Choroid plexus epithelial cell (primary cell): ENCODE measurements at regions not wholly inside any gene's neighbourhood (a gene's known extent, or its start where the extent isn't known, plus 50 kb on each side); places are given as distances from the start of the nearest gene placed in this dataset.

Experiments
- DNase-seq: peaks from one replicate; pipeline ENCODE4 v3.0.0-alpha.2; 2010; ENCODE audit warnings: low read depth
- H3K4me3 ChIP-seq: 2 replicates; pipeline ENCODE4 v1.5.1; 2011; ENCODE audit warnings: low read depth, mild to moderate bottlenecking, control low read depth, low read length, moderate library complexity
- CTCF ChIP-seq: conservative IDR thresholded peaks from 2 replicates; pipeline ENCODE4 v1.5.1; 2011; ENCODE audit warnings: low read depth, mild to moderate bottlenecking, control low read depth, inconsistent platforms, low read length, moderate library complexity

DNA sequence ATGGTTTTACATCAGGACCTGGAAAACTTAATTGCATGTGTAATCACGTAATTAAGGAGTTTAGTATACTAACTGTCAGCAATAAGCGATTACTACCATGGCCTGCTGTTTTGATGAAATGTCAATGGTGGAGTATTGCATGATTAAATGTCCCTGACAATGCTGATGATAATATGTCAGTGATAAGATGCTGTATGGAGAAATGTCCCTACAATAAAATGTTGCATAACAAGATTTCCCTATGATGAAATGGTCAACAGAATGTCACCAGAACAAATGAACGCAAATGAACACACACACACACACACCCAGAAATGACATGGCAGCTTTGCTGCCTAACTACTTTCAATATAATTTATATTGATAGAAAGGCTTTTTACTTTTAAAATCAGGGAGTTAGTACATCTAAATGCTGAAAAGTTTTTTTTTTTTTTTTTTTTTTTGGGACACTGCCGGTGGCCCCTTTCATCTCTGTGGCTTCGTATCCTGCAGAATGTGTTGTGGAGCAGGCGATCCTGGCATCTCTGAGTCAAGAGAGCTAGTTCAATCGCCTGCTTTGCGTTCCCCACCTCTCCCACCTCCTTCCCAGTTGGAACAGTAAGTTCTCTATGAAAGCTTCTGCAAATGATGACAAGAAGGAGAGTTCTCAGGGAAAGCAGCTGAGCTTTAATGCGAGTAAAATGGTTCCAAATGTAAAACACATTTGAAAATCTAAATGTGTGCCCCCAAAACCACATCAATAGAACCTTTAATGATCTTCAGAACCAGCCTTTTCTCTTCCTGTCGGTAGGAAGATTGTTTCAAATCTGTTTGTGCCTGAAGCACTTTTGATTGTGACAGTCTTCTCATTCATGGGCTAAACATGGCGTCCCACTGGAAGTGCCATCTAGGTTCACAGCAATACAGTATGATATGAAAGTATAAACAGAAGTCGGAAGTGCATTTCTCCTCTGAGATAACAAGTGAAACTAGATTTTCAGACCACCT, 170.1 kb upstream of the GBE1 start:
- H3K4me3 ChIP-seq = no peak overlapping the region
- no peak for TF ChIP-seq CTCF
- DNase-seq = no peak

GRCh38 chr3:81929697-81930096, 168.3 kb upstream of the GBE1 start:
- TF ChIP-seq CTCF = no peak
- no peak overlapping the region for H3K4me3 ChIP-seq
- DNase-seq = no peak

GRCh38 chr3:81927811-81928210, 166.4 kb upstream of the GBE1 start:
- TF ChIP-seq CTCF = no peak
- DNase-seq = no peak
- H3K4me3 ChIP-seq = no peak overlapping the region

GRCh38 chr3:81925385-81925784, 163.9 kb upstream of the GBE1 start:
- H3K4me3 ChIP-seq = no peak overlapping the region
- DNase-seq = no peak
- no peak for TF ChIP-seq CTCF

GRCh38 chr3:81923038-81923437, 161.6 kb upstream of the GBE1 start:
- TF ChIP-seq CTCF = no peak
- DNase-seq = no peak
- no peak overlapping the region for H3K4me3 ChIP-seq

- TF ChIP-seq CTCF = no peak
- no peak for DNase-seq
Observed at GRCh38 chr3:81922404-81922803, 161.0 kb upstream of the GBE1 start.

GRCh38 chr3:81920816-81921215, 159.4 kb upstream of the GBE1 start:
- peak; percentile 22 for DNase-seq
- TF ChIP-seq CTCF = no peak
- H3K4me3 ChIP-seq = no peak overlapping the region

More at GRCh38 chr3:81922404-81922803, 161.0 kb upstream of the GBE1 start:
- H3K4me3 ChIP-seq = no peak overlapping the region
